ENCODE measurements at regions not wholly inside any gene's neighbourhood (a gene's known extent, or its start where the extent isn't known, plus 50 kb on each side); places are given as distances from the start of the nearest gene placed in this dataset.
A peak's percentile ranks its signal among the peaks of the same experiment; 100 is the strongest.

DNA sequence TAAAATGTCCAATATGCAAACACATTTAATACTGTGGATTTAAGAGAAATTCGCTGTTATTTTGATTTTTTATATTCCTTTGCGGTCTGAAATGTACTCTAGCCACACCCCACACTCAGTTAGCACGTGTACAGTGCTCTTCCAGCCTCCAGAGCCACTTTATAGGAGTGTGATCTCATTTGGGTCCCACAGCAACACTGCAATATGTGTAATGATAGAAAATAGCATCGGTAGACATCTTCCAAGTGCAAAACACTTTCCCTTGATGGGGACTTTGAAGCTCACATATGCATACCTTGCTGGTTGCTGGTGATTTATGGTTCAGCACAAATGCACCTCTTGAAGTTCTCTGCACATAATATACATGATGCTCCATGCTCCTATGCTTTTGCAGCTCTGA is 148.3 kb downstream of the GAS1 start:
- Histone ChIP-seq H3K27me3 (ENCODE audit: control insufficient read depth, insufficient read depth, low read length) (no peaks in the 10 kb centered on the region), H3K36me3 (ENCODE audit: control insufficient read depth in 2 of 3, insufficient read depth in 3 of 3, low read length in 3 of 3) (no peaks in the 10 kb centered on the region), H3K4me1 (ENCODE audit: control insufficient read depth in 2 of 3, insufficient read depth in 2 of 3, low read depth in 1 of 3, low read length in 3 of 3) (no peaks in the 10 kb centered on the region), H3K27ac (ENCODE audit: low read depth in 2 of 2, low read length in 2 of 2) (no peak overlapping the region), H3K9ac (ENCODE audit: low read length in 3 of 3) (no peak overlapping the region), H3K4me3 (ENCODE audit: low read length in 3 of 3) (no peak overlapping the region), H3K9me3 (ENCODE audit: control insufficient read depth in 2 of 3, insufficient read depth in 1 of 3, low read length in 3 of 3) (no peaks in the 10 kb centered on the region)
- intact Hi-C loops (cut with DNase I): no loop called here
- FAIRE-seq (no peak), DNase-seq (no peak)
- TF ChIP-seq CTCF (IDR thresholded peaks at IDR 0.05; ENCODE audit: borderline replicate concordance, extremely low read depth, insufficient read depth): no peak

GRCh38 chr9:86796666-86797065 is 150.6 kb downstream of the GAS1 start:
- H3K9me3 ChIP-seq (ENCODE audit: control insufficient read depth in 2 of 3, insufficient read depth in 1 of 3, low read length in 3 of 3): no peaks in the 10 kb centered on the region
- intact Hi-C loops (cut with DNase I): no loop called here
- no peaks in the 10 kb centered on the region for H3K36me3 ChIP-seq (ENCODE audit: control insufficient read depth in 2 of 3, insufficient read depth in 3 of 3, low read length in 3 of 3)
- H3K4me3 ChIP-seq (ENCODE audit: low read length in 3 of 3): no peak overlapping the region
- no peak for FAIRE-seq
- no peaks in the 10 kb centered on the region for H3K4me1 ChIP-seq (ENCODE audit: control insufficient read depth in 2 of 3, insufficient read depth in 2 of 3, low read depth in 1 of 3, low read length in 3 of 3)
- no peaks in the 10 kb centered on the region for H3K27me3 ChIP-seq (ENCODE audit: control insufficient read depth, insufficient read depth, low read length)
- no peak overlapping the region for H3K9ac ChIP-seq (ENCODE audit: low read length in 3 of 3)
- no peak overlapping the region for H3K27ac ChIP-seq (ENCODE audit: low read depth in 2 of 2, low read length in 2 of 2)
- DNase-seq: peak in 2 of 5 donors; percentile 24 to 51
- no peak for TF ChIP-seq CTCF (IDR thresholded peaks at IDR 0.05; ENCODE audit: borderline replicate concordance, extremely low read depth, insufficient read depth)

- H3K27ac ChIP-seq (ENCODE audit: low read depth in 2 of 2, low read length in 2 of 2): no peak overlapping the region
- TF ChIP-seq CTCF (IDR thresholded peaks at IDR 0.05; ENCODE audit: borderline replicate concordance, extremely low read depth, insufficient read depth): no peak
- H3K27me3 ChIP-seq (ENCODE audit: control insufficient read depth, insufficient read depth, low read length): no peaks in the 10 kb centered on the region
- DNase-seq: peak in 2 of 5 donors; percentile 28 to 66
- no peaks in the 10 kb centered on the region for H3K9me3 ChIP-seq (ENCODE audit: control insufficient read depth in 2 of 3, insufficient read depth in 1 of 3, low read length in 3 of 3)
- no peaks in the 10 kb centered on the region for H3K4me1 ChIP-seq (ENCODE audit: control insufficient read depth in 2 of 3, insufficient read depth in 2 of 3, low read depth in 1 of 3, low read length in 3 of 3)
- no peak overlapping the region for H3K9ac ChIP-seq (ENCODE audit: low read length in 3 of 3)
- no peak for FAIRE-seq
- no peaks in the 10 kb centered on the region for H3K36me3 ChIP-seq (ENCODE audit: control insufficient read depth in 2 of 3, insufficient read depth in 3 of 3, low read length in 3 of 3)
- no peak overlapping the region for H3K4me3 ChIP-seq (ENCODE audit: low read length in 3 of 3)
- intact Hi-C loops (cut with DNase I): no loop called here
These were observed 151.3 kb downstream of the GAS1 start for GRCh38 chr9:86795823-86796553.

DNA sequence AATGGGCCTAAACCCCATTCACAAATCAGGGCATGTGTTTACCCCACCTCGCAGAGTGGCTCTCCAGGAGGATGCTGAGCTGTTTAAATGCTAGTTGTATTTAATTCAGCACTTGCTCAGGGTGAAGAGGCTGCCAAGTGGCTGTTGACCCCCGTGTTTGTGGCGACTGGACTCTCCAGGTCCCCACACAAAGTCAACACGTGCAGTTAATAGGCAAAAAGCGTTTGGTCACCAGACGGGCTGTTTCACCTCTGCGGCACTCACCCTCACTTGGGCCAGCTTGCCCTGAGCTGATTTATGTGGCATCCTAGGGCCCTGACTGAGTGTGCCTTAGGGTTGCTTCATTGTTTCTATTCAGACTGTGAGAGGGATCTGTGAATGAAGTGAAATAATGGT is 152.3 kb downstream of the GAS1 start:
- Histone ChIP-seq H3K36me3 (ENCODE audit: control insufficient read depth in 2 of 3, insufficient read depth in 3 of 3, low read length in 3 of 3) (no peaks in the 10 kb centered on the region), H3K9ac (ENCODE audit: low read length in 3 of 3) (no peak overlapping the region), H3K4me3 (ENCODE audit: low read length in 3 of 3) (no peak overlapping the region), H3K4me1 (ENCODE audit: control insufficient read depth in 2 of 3, insufficient read depth in 2 of 3, low read depth in 1 of 3, low read length in 3 of 3) (no peaks in the 10 kb centered on the region), H3K9me3 (ENCODE audit: control insufficient read depth in 2 of 3, insufficient read depth in 1 of 3, low read length in 3 of 3) (no peaks in the 10 kb centered on the region), H3K27ac (ENCODE audit: low read depth in 2 of 2, low read length in 2 of 2) (no peak overlapping the region), H3K27me3 (ENCODE audit: control insufficient read depth, insufficient read depth, low read length) (no peaks in the 10 kb centered on the region)
- FAIRE-seq (no peak), DNase-seq (peak in 3 of 5 donors; percentile 15 to 44 (median 34))
- intact Hi-C loops (cut with DNase I): no loop called here
- TF ChIP-seq CTCF (IDR thresholded peaks at IDR 0.05; ENCODE audit: borderline replicate concordance, extremely low read depth, insufficient read depth): no peak
